Progenitor cell of endocrine pancreas (in vitro differentiated cells): ENCODE measurements at regions not wholly inside any gene's neighbourhood (a gene's known extent, or its start where the extent isn't known, plus 50 kb on each side); places are given as distances from the start of the nearest gene placed in this dataset.

Experiments used
- DNase-seq: peaks from one replicate; pipeline ENCODE4 v3.0.0; 2021; ENCODE audit warnings: low spot score; ENCODE audit not compliant: unreplicated experiment
- H3K27ac Mint-ChIP-seq: 2 replicates; pipeline ENCODE4 v1.8.0; 2021; ENCODE audit warnings: mild to moderate bottlenecking, moderate library complexity, mixed read lengths
- H3K27me3 Mint-ChIP-seq: 2 replicates; pipeline ENCODE4 v1.8.0; 2021; ENCODE audit warnings: mixed read lengths
- H3K36me3 Mint-ChIP-seq: 2 replicates; pipeline ENCODE4 v1.8.0; 2022; ENCODE audit warnings: mixed read lengths; ENCODE audit not compliant: insufficient read depth
- H3K4me1 Mint-ChIP-seq: 2 replicates; pipeline ENCODE4 v1.8.0; 2021; ENCODE audit warnings: low read depth, mixed read lengths
- H3K4me3 Mint-ChIP-seq: 2 replicates; pipeline ENCODE4 v1.8.0; 2021; ENCODE audit warnings: low read depth, mild to moderate bottlenecking, moderate library complexity, mixed read lengths
- H3K9me3 Mint-ChIP-seq: 2 replicates; pipeline ENCODE4 v1.8.0; 2021; ENCODE audit warnings: low read depth, mixed read lengths
- TF ChIP-seq, protein P1 (sequence below): fragments of 200-600 bp; sonication (generic); IDR thresholded peaks from one replicate; pipeline ENCODE4 v1.5.0; 2021; ENCODE audit warnings: antibody characterized with exemption, mild to moderate bottlenecking; ENCODE audit not compliant: unreplicated experiment

DNA sequence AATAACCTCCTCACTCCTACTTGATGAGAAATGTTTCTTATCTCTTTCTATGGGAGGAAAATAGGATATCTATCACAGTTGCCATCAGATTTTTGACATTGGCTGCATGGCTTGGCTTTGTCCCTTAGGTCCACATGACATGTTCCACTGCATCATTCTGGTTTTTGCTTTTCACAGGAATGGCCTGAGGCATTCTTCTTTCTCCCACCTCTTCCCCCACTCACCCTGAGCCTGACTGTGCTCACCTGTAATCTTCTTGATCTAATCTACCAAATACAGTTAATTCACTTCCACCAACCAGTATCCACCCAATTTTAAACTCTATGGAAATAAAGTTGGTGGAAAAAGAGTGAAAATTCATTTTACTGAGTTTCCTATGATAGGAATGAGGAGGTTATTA is 763.5 kb upstream of the CELF4 start:
- Mint-ChIP-seq H3K27ac (no peak overlapping the region), H3K4me3 (no peak overlapping the region), H3K27me3 (no peaks in the 10 kb centered on the region), H3K36me3 (no peaks in the 10 kb centered on the region), H3K9me3 (no peaks in the 10 kb centered on the region), H3K4me1 (no peaks in the 10 kb centered on the region)
- DNase-seq = no peak
- TF ChIP-seq, protein P1, sequence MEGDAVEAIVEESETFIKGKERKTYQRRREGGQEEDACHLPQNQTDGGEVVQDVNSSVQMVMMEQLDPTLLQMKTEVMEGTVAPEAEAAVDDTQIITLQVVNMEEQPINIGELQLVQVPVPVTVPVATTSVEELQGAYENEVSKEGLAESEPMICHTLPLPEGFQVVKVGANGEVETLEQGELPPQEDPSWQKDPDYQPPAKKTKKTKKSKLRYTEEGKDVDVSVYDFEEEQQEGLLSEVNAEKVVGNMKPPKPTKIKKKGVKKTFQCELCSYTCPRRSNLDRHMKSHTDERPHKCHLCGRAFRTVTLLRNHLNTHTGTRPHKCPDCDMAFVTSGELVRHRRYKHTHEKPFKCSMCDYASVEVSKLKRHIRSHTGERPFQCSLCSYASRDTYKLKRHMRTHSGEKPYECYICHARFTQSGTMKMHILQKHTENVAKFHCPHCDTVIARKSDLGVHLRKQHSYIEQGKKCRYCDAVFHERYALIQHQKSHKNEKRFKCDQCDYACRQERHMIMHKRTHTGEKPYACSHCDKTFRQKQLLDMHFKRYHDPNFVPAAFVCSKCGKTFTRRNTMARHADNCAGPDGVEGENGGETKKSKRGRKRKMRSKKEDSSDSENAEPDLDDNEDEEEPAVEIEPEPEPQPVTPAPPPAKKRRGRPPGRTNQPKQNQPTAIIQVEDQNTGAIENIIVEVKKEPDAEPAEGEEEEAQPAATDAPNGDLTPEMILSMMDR = no peak

DNA sequence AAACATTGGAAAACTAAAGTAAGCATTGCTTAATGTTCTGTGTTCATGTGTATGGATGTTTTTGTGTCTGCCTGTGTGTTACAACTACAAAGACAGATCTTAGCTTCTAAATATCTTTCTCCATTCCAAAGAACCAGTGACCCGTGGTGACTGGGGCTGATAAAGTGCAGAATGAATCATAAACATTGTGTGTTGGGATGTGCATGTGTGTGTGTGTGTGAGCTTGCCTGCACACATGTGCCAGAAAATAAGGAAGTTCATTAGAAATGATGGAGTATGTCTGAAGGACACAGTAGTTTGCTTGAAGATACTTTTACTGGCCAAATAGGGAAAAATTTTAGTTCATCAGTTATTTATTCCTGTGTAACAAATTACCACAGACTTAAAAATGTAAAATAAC is 756.6 kb upstream of the CELF4 start:
- Mint-ChIP-seq H3K27ac (no peak overlapping the region), H3K36me3 (no peaks in the 10 kb centered on the region), H3K9me3 (no peaks in the 10 kb centered on the region), H3K4me1 (no peaks in the 10 kb centered on the region), H3K27me3 (no peaks in the 10 kb centered on the region), H3K4me3 (no peak overlapping the region)
- TF ChIP-seq, protein P1 = no peak
- no peak for DNase-seq

DNA sequence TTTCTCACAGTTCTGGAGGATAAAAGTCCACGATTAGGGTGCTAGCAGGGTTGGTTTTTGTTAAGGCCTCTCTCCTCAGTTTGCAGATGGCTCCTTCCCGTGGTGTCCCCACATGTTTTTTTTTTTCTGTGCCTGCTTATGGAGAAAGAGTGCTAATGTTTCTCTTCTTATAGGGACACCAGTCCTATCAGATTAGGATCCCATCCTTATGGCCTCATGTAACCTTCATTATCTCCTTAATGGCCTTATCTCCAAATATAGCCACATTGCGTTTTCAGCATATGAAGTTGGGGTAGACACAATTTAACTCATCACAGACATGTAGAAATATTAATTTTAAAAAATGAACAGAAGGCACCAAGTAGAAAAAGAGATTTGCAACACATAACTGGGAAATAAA is 755.7 kb upstream of the CELF4 start:
- DNase-seq = no peak
- Mint-ChIP-seq H3K27ac (no peak overlapping the region), H3K9me3 (no peaks in the 10 kb centered on the region), H3K4me3 (no peak overlapping the region), H3K27me3 (no peaks in the 10 kb centered on the region), H3K36me3 (no peaks in the 10 kb centered on the region), H3K4me1 (no peaks in the 10 kb centered on the region)
- TF ChIP-seq, protein P1 = no peak

DNA sequence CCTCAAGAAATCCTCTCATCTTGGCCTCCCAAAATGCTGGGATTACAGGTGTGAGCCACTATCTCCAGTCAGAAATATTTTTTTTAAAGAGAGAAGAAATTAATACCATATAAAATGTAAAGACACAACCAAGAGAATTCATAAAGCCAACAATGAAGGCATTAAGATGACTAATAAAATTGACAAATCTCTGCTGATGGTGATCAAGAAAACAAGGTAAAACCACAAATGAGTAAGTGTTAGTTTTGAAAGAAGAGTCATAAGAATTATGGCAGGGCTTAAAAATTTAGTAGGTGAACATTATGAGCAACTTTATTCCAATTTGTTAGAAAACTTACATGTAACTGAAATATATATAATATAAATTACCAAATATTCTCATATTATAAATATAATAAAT is 752.8 kb upstream of the CELF4 start:
- H3K4me3 Mint-ChIP-seq = no peak overlapping the region
- H3K36me3 Mint-ChIP-seq = no peaks in the 10 kb centered on the region
- no peaks in the 10 kb centered on the region for H3K9me3 Mint-ChIP-seq
- H3K27me3 Mint-ChIP-seq = no peaks in the 10 kb centered on the region
- H3K4me1 Mint-ChIP-seq = peaks cover 5% of the 10 kb centered on the region
- H3K27ac Mint-ChIP-seq = no peak overlapping the region
- TF ChIP-seq, protein P1 = no peak
- no peak for DNase-seq

DNA sequence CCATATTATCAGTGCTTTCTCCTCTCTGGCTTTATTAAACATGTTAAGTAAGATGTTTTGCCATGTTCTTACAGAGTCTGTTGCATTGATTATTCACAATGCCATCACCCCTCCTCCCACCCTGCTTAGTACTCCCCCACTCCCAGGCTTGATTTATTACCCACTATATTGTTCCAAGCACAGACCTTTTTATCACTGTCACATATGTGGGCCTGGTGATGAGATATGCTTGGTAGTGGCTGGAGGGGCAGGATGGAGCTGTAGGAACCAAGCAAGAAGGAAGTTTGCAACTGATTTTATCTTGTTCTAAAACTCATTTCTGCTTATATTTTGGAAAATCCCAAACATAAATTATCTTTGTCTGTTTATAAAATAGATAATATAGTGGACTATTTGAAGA is 748.2 kb upstream of the CELF4 start:
- H3K27ac Mint-ChIP-seq = no peak overlapping the region
- H3K36me3 Mint-ChIP-seq = no peaks in the 10 kb centered on the region
- no peak overlapping the region for H3K4me3 Mint-ChIP-seq
- no peaks in the 10 kb centered on the region for H3K27me3 Mint-ChIP-seq
- H3K9me3 Mint-ChIP-seq = no peaks in the 10 kb centered on the region
- H3K4me1 Mint-ChIP-seq = peaks cover 7% of the 10 kb centered on the region
- no peak for DNase-seq
- TF ChIP-seq, protein P1 = no peak
